Endodermal cell (in vitro differentiated cells): ENCODE measurements at regions not wholly inside any gene's neighbourhood (a gene's known extent, or its start where the extent isn't known, plus 50 kb on each side); places are given as distances from the start of the nearest gene placed in this dataset.

Experiments used
- DNase-seq: peaks from one replicate; pipeline ENCODE4 v3.0.0-alpha.2; 2017
- H3K27ac ChIP-seq: 2 replicates; pipeline ENCODE4 v1.5.1; 2013; ENCODE audit warnings: mild to moderate bottlenecking, low read depth, low read length, moderate library complexity
- H3K27me3 ChIP-seq: 2 replicates; pipeline ENCODE4 v1.6.1; 2013; ENCODE audit warnings: mild to moderate bottlenecking, low read length, moderate library complexity; ENCODE audit not compliant: insufficient read depth, control insufficient read depth, poor library complexity, severe bottlenecking
- H3K36me3 ChIP-seq: 2 replicates; pipeline ENCODE4 v1.7.0; 2013; ENCODE audit warnings: mild to moderate bottlenecking, low read length, moderate library complexity; ENCODE audit not compliant: control insufficient read depth, insufficient read depth
- H3K4me1 ChIP-seq: one replicate; pipeline ENCODE4 v1.7.0; 2013; ENCODE audit warnings: low read length; ENCODE audit not compliant: control insufficient read depth, insufficient read depth
- H3K4me3 ChIP-seq: 2 replicates; pipeline ENCODE4 v1.5.1; 2013; ENCODE audit warnings: mild to moderate bottlenecking, low read length, moderate library complexity
- H3K9ac ChIP-seq: 2 replicates; pipeline ENCODE4 v1.6.1; 2013; ENCODE audit warnings: mild to moderate bottlenecking, low read length, moderate library complexity; ENCODE audit not compliant: poor library complexity, severe bottlenecking; ENCODE audit errors: extremely low read depth
- H3K9me3 ChIP-seq: 2 replicates; pipeline ENCODE4 v1.6.1; 2013; ENCODE audit warnings: mild to moderate bottlenecking, low read length, moderate library complexity; ENCODE audit not compliant: control insufficient read depth
- H3K27ac Mint-ChIP-seq: 2 replicates; pipeline ENCODE4 v1.8.0; 2020; ENCODE audit warnings: mixed read lengths
- H3K27me3 Mint-ChIP-seq: 2 replicates; pipeline ENCODE4 v1.8.0; 2021; ENCODE audit warnings: mild to moderate bottlenecking, mixed read lengths; ENCODE audit not compliant: insufficient read depth
- H3K36me3 Mint-ChIP-seq: 2 replicates; pipeline ENCODE4 v1.8.0; 2020; ENCODE audit warnings: low read depth, mixed read lengths
- H3K4me1 Mint-ChIP-seq: 2 replicates; pipeline ENCODE4 v1.8.0; 2020; ENCODE audit warnings: mixed read lengths
- H3K4me3 Mint-ChIP-seq: 2 replicates; pipeline ENCODE4 v1.8.0; 2020; ENCODE audit warnings: mild to moderate bottlenecking, moderate library complexity, mixed read lengths
- H3K9me3 Mint-ChIP-seq: 2 replicates; pipeline ENCODE4 v1.8.0; 2020; ENCODE audit warnings: mild to moderate bottlenecking, mixed read lengths
- WGBS, 2 experiments: methylation state at CpG; one replicate each; pipeline versions ENCODE4 v1.1.5 to v1.1.7; 2013; ENCODE audit warnings: missing lambda C conversion rate in 2 of 2, mixed read lengths in 1 of 2; ENCODE audit not compliant: insufficient coverage in 1 of 2, insufficient read length in 1 of 2; 5-methylcytosine and 5-hydroxymethylcytosine counted together
- TF ChIP-seq, protein P1 (sequence below): fragments of 200-600 bp; sonication (generic); conservative IDR thresholded peaks from 2 replicates; pipeline ENCODE4 v1.5.0; 2021; ENCODE audit warnings: antibody characterized with exemption, mild to moderate bottlenecking

DNA sequence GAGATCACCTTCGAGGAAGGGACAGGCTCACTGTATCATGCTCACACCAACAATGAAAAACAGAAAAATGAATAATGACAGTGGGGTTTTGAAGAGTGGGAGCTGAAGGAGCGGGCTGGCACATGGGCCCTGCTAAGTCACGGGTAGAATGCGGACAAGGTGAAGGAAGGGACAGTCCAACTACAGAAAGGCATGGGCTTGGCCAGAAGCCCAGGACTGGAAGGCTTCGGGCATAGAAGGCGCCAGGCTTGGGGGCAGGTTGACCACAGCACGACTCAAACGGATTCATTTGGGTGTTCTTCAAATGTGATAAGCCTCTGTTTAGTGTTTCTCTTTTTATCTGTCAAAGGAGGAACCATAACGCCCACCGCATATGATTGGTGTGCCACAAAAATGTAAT is 509.5 kb downstream of the CCSER2 start:
- peaks cover 20% of the 10 kb centered on the region for H3K4me1 Mint-ChIP-seq
- no peak for DNase-seq
- 93% methylated on average over 10 of the region's 10 CpGs for WGBS, 2 experiments

DNA sequence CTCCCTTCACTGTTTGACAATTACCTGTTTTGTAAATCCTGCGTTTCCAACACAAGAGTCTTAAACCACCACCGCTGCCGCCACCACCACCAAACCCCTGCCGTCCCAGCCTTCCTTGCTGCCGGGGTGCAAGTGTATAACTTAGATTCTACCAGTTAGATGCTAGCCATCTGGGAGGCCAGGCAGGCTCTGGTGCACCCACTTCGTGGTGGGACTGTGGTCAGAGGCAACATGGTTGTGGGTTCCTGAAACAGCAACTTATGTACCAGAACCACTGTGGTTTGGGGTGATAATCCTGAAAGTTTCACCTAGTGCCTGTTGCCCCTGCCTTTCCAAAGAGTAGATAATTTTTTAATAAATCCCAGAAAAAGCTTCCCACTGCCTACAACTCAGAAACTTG is 510.5 kb downstream of the CCSER2 start:
- TF ChIP-seq, protein P1, sequence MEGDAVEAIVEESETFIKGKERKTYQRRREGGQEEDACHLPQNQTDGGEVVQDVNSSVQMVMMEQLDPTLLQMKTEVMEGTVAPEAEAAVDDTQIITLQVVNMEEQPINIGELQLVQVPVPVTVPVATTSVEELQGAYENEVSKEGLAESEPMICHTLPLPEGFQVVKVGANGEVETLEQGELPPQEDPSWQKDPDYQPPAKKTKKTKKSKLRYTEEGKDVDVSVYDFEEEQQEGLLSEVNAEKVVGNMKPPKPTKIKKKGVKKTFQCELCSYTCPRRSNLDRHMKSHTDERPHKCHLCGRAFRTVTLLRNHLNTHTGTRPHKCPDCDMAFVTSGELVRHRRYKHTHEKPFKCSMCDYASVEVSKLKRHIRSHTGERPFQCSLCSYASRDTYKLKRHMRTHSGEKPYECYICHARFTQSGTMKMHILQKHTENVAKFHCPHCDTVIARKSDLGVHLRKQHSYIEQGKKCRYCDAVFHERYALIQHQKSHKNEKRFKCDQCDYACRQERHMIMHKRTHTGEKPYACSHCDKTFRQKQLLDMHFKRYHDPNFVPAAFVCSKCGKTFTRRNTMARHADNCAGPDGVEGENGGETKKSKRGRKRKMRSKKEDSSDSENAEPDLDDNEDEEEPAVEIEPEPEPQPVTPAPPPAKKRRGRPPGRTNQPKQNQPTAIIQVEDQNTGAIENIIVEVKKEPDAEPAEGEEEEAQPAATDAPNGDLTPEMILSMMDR, result no peak
- DNase-seq, result no peak
- H3K9ac ChIP-seq, result no peak overlapping the region
- Mint-ChIP-seq H3K4me1 (peaks cover 27% of the 10 kb centered on the region), H3K4me3 (no peak overlapping the region), H3K9me3 (no peaks in the 10 kb centered on the region), H3K27ac (no peak overlapping the region), H3K36me3 (no peaks in the 10 kb centered on the region), H3K27me3 (peaks cover 8% of the 10 kb centered on the region)
- no peaks in the 10 kb centered on the region for H3K9me3 ChIP-seq
- H3K27me3 ChIP-seq, result no peaks in the 10 kb centered on the region
- no peak overlapping the region for H3K27ac ChIP-seq
- peaks cover 7% of the 10 kb centered on the region for H3K4me1 ChIP-seq
- WGBS, 2 experiments, result 91 to 93% methylated on average over 5 to 6 of the region's 6 CpGs
- H3K4me3 ChIP-seq, result no peak overlapping the region
- H3K36me3 ChIP-seq, result no peaks in the 10 kb centered on the region

More for the DNA sequence above, 509.5 kb downstream of the CCSER2 start:
- TF ChIP-seq, protein P1, result no peak
- H3K9me3 Mint-ChIP-seq, result no peaks in the 10 kb centered on the region
- H3K4me1 ChIP-seq, result peaks cover 7% of the 10 kb centered on the region
- H3K4me3 ChIP-seq, result no peak overlapping the region
- H3K27ac ChIP-seq, result no peak overlapping the region
- no peaks in the 10 kb centered on the region for H3K36me3 ChIP-seq
- peaks cover 8% of the 10 kb centered on the region for H3K27me3 ChIP-seq
- peaks cover 14% of the 10 kb centered on the region for H3K27me3 Mint-ChIP-seq
- no peaks in the 10 kb centered on the region for H3K36me3 Mint-ChIP-seq
- no peaks in the 10 kb centered on the region for H3K9me3 ChIP-seq
- no peak overlapping the region for H3K4me3 Mint-ChIP-seq
- no peak overlapping the region for H3K27ac Mint-ChIP-seq
- H3K9ac ChIP-seq, result no peak overlapping the region

DNA sequence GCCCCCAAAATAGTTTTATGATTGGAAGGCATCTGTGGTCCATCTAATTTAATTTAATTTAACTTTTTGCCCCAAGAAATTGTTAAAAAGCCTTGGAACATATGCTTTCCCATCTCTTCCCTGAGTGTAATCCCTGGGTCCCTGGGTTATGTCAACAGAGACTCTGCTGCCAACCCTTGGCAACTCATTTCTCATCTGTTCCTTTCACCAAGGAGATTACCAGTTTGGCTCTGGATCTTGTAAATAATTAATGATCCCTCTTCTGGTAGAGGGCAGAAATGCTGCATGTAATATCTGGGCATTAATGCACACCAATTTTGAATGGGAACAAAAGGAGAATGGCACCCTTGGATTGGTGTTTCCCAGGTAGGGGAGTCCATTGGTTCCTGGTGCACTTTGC is 514.2 kb downstream of the CCSER2 start:
- H3K4me1 Mint-ChIP-seq, result peaks cover 45% of the 10 kb centered on the region
- no peak overlapping the region for H3K27ac Mint-ChIP-seq
- no peak overlapping the region for H3K27ac ChIP-seq
- DNase-seq, result no peak
- no peaks in the 10 kb centered on the region for H3K9me3 Mint-ChIP-seq
- H3K36me3 Mint-ChIP-seq, result no peaks in the 10 kb centered on the region
- no peak overlapping the region for H3K4me3 ChIP-seq
- H3K9me3 ChIP-seq, result no peaks in the 10 kb centered on the region
- no peak overlapping the region for H3K4me3 Mint-ChIP-seq
- H3K36me3 ChIP-seq, result no peaks in the 10 kb centered on the region
- H3K9ac ChIP-seq, result no peak overlapping the region
- TF ChIP-seq, protein P1, result peak; percentile 21
- H3K27me3 ChIP-seq, result no peaks in the 10 kb centered on the region
- peaks cover 3% of the 10 kb centered on the region for H3K27me3 Mint-ChIP-seq
- H3K4me1 ChIP-seq, result no peaks in the 10 kb centered on the region
